ENCODE measurements at regions not wholly inside any gene's neighbourhood (a gene's known extent, or its start where the extent isn't known, plus 50 kb on each side); places are given as distances from the start of the nearest gene placed in this dataset.

GRCh38 chr22:47587861-47588577, 825.6 kb downstream of the TBC1D22A start:
- DNase-seq, result no peak

- DNase-seq, result no peak
Observed at GRCh38 chr22:47587361-47587760, 824.9 kb downstream of the TBC1D22A start.

GRCh38 chr22:47586946-47587345, 824.5 kb downstream of the TBC1D22A start:
- DNase-seq, result no peak

GRCh38 chr22:47586038-47586437, 823.6 kb downstream of the TBC1D22A start:
- DNase-seq, result no peak

- no peak for DNase-seq
Observed at GRCh38 chr22:47583959-47584562, 821.6 kb downstream of the TBC1D22A start.

- no peak for DNase-seq
Observed at GRCh38 chr22:47582067-47582466, 819.6 kb downstream of the TBC1D22A start.

- DNase-seq, result no peak
Observed at GRCh38 chr22:47580121-47580520, 817.7 kb downstream of the TBC1D22A start.

- no peak for DNase-seq
Observed at GRCh38 chr22:47576908-47577307, 814.5 kb downstream of the TBC1D22A start.

- DNase-seq, result no peak
Observed at GRCh38 chr22:47575291-47575690, 812.8 kb downstream of the TBC1D22A start.

GRCh38 chr22:47574556-47574955, 812.1 kb downstream of the TBC1D22A start:
- no peak for DNase-seq

- DNase-seq, result no peak
Observed at GRCh38 chr22:47573141-47573540, 810.7 kb downstream of the TBC1D22A start.

- DNase-seq, result no peak
Observed at GRCh38 chr22:47572443-47572842, 810.0 kb downstream of the TBC1D22A start.

- no peak for DNase-seq
Observed at GRCh38 chr22:47571616-47572015, 809.2 kb downstream of the TBC1D22A start.

- no peak for DNase-seq
Observed at GRCh38 chr22:47570851-47571250, 808.4 kb downstream of the TBC1D22A start.

- no peak for DNase-seq
Observed at GRCh38 chr22:47570300-47570685, 807.8 kb downstream of the TBC1D22A start.

GRCh38 chr22:47569389-47570299, 807.2 kb downstream of the TBC1D22A start:
- DNase-seq, result no peak

GRCh38 chr22:47568700-47569099, 806.2 kb downstream of the TBC1D22A start:
- no peak for DNase-seq

- no peak for DNase-seq
Observed at GRCh38 chr22:47567126-47568090, 805.0 kb downstream of the TBC1D22A start.

- DNase-seq, result no peak
Observed at GRCh38 chr22:47566491-47566890, 804.0 kb downstream of the TBC1D22A start.

- DNase-seq, result no peak
Observed at GRCh38 chr22:47565607-47566006, 803.2 kb downstream of the TBC1D22A start.

- no peak for DNase-seq
Observed at GRCh38 chr22:47564651-47565434, 802.4 kb downstream of the TBC1D22A start.

GRCh38 chr22:47564158-47564450, 801.7 kb downstream of the TBC1D22A start:
- no peak for DNase-seq

Data from dermis blood vessel endothelial cell (primary cell).